ENCODE measurements at regions not wholly inside any gene's neighbourhood (a gene's known extent, or its start where the extent isn't known, plus 50 kb on each side); places are given as distances from the start of the nearest gene placed in this dataset.

DNA sequence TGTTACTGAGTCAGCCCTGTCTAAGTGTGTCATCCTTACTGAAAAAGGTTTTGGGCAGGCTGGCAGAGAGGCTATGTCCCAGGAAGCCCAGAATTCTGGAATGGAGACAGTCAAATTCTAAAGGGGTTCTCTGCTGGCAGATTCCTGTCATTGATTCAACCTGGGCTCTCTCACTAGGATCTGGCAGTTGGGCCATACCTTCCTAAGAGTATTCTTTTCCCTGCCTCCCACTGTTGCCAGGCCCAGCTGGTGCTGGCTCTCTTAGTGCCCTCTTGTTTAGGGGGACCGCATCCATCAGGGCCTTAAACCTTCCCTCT lies 85.0 kb upstream of the EGLN3 start:
- DNase-seq (ENCODE audit: low read depth): no peak
- TF ChIP-seq, protein P1, sequence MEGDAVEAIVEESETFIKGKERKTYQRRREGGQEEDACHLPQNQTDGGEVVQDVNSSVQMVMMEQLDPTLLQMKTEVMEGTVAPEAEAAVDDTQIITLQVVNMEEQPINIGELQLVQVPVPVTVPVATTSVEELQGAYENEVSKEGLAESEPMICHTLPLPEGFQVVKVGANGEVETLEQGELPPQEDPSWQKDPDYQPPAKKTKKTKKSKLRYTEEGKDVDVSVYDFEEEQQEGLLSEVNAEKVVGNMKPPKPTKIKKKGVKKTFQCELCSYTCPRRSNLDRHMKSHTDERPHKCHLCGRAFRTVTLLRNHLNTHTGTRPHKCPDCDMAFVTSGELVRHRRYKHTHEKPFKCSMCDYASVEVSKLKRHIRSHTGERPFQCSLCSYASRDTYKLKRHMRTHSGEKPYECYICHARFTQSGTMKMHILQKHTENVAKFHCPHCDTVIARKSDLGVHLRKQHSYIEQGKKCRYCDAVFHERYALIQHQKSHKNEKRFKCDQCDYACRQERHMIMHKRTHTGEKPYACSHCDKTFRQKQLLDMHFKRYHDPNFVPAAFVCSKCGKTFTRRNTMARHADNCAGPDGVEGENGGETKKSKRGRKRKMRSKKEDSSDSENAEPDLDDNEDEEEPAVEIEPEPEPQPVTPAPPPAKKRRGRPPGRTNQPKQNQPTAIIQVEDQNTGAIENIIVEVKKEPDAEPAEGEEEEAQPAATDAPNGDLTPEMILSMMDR (IDR thresholded peaks at IDR 0.05; ENCODE audit: low read depth, low read length, missing control alignments): no peak
- no peak overlapping the region for H3K4me3 ChIP-seq (ENCODE audit: low read depth, low read length)
- in situ Hi-C loops (cut with HindIII; ENCODE audit: low sequenced_read_pairs): no loop called here

DNA sequence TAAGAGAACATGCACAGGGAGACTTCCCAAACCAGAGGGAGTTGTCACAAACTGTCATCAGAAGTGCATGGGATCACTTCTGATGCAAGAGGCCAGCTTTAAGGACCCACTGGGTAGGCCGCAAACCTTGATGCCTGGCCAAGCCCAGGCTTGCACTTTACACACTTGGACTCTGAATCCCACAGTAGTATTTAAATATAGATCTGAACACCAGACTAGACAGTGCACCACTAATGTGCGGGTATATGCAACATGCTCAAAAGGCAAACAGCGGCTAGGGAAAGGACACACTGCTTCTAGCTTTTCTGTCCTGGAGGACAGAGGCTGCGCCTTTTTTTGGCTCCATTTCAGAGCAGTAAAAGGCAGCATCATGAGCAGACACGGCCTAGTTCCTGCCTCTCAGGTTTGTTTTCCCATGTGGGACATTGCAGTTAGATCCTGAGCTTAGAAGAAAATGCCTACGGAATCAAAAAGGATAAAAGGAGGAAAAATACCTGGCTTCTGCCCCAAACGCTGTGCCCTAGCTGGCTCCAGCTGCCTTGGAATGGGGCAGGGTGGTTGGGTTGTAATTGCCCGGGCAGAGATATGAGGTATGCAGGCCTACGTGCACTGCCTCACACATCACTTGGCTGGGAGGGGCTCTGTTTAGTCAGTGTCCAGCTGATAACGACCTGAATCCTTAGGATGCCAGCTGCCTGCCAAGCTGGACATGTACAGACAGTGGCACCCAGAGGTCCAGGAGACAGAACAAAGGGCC lies 84.5 kb upstream of the EGLN3 start:
- TF ChIP-seq, protein P1 (IDR thresholded peaks at IDR 0.05; ENCODE audit: low read depth, low read length, missing control alignments): no peak
- no peak overlapping the region for H3K4me3 ChIP-seq (ENCODE audit: low read depth, low read length)
- no peak for DNase-seq (ENCODE audit: low read depth)
- in situ Hi-C loops (cut with HindIII; ENCODE audit: low sequenced_read_pairs): no loop called here

DNA sequence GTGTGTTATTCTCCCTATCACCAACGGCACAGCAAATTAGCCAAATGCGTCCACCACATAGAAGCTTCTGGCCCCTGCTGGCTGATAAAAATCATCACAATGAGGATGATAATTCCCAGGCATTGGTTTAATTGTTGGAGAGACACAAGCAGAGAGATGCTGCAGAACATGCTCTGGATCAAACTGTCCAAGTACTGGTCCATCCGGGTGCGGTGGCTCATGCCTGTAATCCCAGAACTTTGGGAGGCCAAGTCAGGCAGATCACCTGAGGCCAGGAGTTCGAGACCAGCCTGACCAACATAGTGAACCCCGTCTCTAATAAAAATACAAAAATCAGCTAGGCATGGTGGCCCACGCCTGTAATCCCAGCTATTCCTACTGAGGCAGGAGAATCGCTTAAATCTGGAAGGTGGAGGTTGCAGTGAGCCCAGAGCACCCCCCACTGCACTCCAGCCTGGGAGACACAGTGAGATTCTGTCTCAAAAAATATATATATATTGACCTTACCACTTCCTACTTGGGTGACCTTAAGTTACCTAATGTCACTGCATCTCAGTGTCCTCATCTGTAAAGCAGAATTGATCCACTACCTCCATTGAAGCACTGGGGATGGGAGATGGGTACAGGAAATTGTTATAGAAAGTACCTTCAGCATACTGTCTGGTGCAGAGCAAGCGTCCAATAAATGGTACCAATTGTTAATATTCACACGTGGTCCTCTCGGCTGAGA lies 83.7 kb upstream of the EGLN3 start:
- DNase-seq (ENCODE audit: low read depth): no peak
- TF ChIP-seq, protein P1 (IDR thresholded peaks at IDR 0.05; ENCODE audit: low read depth, low read length, missing control alignments): no peak
- in situ Hi-C loops (cut with HindIII; ENCODE audit: low sequenced_read_pairs): no loop called here
- no peak overlapping the region for H3K4me3 ChIP-seq (ENCODE audit: low read depth, low read length)

DNA sequence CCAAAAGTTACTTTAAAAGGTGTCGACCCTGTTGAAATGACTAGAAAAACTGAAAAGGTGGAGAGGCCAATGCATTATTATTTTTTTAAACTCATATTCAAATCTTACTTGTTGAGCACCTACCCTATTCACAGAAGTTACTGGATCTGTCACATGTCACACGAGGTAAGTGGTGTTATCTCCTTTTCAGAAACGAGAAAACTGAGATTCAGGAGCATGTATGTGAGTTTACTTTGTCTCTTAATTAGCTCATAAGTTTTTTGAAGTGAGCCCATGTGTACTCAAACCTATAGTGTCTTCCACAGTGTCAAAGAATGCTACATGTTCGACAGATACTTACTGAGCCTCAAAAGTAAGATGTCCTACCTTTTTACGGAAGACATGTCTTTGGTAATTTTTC lies 81.8 kb upstream of the EGLN3 start:
- TF ChIP-seq, protein P1 (IDR thresholded peaks at IDR 0.05; ENCODE audit: low read depth, low read length, missing control alignments): no peak
- in situ Hi-C loops (cut with HindIII; ENCODE audit: low sequenced_read_pairs): no loop called here
- no peak overlapping the region for H3K4me3 ChIP-seq (ENCODE audit: low read depth, low read length)
- DNase-seq (ENCODE audit: low read depth): no peak

DNA sequence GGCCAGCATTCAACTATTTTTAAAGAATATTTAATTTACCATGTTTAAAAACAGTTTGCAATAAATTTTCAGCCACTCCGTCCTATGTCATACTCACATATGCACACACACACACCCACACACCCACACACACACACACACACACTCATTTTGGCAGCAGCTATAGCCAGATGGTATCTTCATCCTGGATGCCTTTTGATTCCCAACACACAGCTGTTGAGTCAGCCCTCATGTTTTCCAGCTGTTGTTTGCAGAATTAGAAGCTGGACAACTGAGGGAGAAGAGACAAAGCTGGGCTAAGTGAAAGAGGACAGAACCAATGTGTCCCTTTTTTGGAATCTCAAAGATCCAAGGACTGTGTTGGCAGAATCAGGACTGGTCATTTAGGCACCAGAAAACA lies 80.0 kb upstream of the EGLN3 start:
- DNase-seq (ENCODE audit: low read depth): no peak
- no peak overlapping the region for H3K4me3 ChIP-seq (ENCODE audit: low read depth, low read length)
- TF ChIP-seq, protein P1 (IDR thresholded peaks at IDR 0.05; ENCODE audit: low read depth, low read length, missing control alignments): no peak
- in situ Hi-C loops (cut with HindIII; ENCODE audit: low sequenced_read_pairs): no loop called here

DNA sequence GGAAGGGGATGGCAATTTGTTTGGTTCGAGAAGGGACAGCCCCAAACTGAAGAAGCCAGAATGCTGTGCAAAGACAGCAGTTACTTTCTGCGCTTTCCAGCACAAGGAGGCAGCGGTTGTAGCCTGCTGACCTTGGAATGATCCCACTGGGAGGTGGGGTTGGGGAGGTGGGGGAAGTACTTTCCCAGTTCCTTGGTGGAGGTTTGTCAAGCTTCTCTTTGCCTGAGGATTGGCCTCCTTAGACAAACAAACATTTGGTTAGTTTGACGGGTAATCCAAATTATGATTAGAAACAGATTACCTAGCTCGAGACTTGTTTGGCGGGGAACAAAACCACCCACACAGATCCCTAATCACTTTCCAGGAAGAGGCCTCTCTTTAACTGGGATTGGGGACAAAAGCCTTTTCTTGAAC lies 79.1 kb upstream of the EGLN3 start:
- no peak for DNase-seq (ENCODE audit: low read depth)
- TF ChIP-seq, protein P1 (IDR thresholded peaks at IDR 0.05; ENCODE audit: low read depth, low read length, missing control alignments): no peak
- no peak overlapping the region for H3K4me3 ChIP-seq (ENCODE audit: low read depth, low read length)
- in situ Hi-C loops (cut with HindIII; ENCODE audit: low sequenced_read_pairs): no loop called here
